ENCODE measurements at regions not wholly inside any gene's neighbourhood (a gene's known extent, or its start where the extent isn't known, plus 50 kb on each side); places are given as distances from the start of the nearest gene placed in this dataset.
"Not testable (repeated sequence)": the region's sequence is repeated elsewhere in the genome, so short reads cannot be mapped to it uniquely, and the experiment has no call there.

- no peak for DNase-seq
Measured at GRCh38 chr20:29763821-29764511, 1493.5 kb upstream of the DEFB115 start.

GRCh38 chr20:29764922-29765610 lies 1492.4 kb upstream of the DEFB115 start:
- DNase-seq = peak; percentile 25 to 78

- not testable (repeated sequence) for DNase-seq
Measured at GRCh38 chr20:29778033-29778432, 1479.4 kb upstream of the DEFB115 start.

- not testable (repeated sequence) for DNase-seq
Measured at GRCh38 chr20:29781217-29781616, 1476.2 kb upstream of the DEFB115 start.

GRCh38 chr20:29781891-29782290 lies 1475.6 kb upstream of the DEFB115 start:
- not testable (repeated sequence) for DNase-seq

GRCh38 chr20:29787456-29787855 lies 1470.0 kb upstream of the DEFB115 start:
- not testable (repeated sequence) for DNase-seq

- no peak for DNase-seq
Measured at GRCh38 chr20:29790510-29790909, 1467.0 kb upstream of the DEFB115 start.

GRCh38 chr20:29831508-29831907 lies 1426.0 kb upstream of the DEFB115 start:
- not testable (repeated sequence) for DNase-seq

GRCh38 chr20:29868014-29868413 lies 1389.5 kb upstream of the DEFB115 start:
- not testable (repeated sequence) for DNase-seq

GRCh38 chr20:29868688-29869087 lies 1388.8 kb upstream of the DEFB115 start:
- not testable (repeated sequence) for DNase-seq

- not testable (repeated sequence) for DNase-seq
Measured at GRCh38 chr20:29871816-29872215, 1385.6 kb upstream of the DEFB115 start.

GRCh38 chr20:29873946-29874345 lies 1383.5 kb upstream of the DEFB115 start:
- peak; percentile 20 to 70 for DNase-seq

GRCh38 chr20:29874476-29875202 lies 1382.8 kb upstream of the DEFB115 start:
- no peak for DNase-seq

GRCh38 chr20:29875321-29876083 lies 1382.0 kb upstream of the DEFB115 start:
- DNase-seq = not testable (repeated sequence)

GRCh38 chr20:29876084-29876910 lies 1381.2 kb upstream of the DEFB115 start:
- not testable (repeated sequence) for DNase-seq

GRCh38 chr20:29876911-29877285 lies 1380.6 kb upstream of the DEFB115 start:
- DNase-seq = no peak

- not testable (repeated sequence) for DNase-seq
Measured at GRCh38 chr20:29877411-29878280, 1379.8 kb upstream of the DEFB115 start.

GRCh38 chr20:29878281-29878741 lies 1379.2 kb upstream of the DEFB115 start:
- DNase-seq = peak; percentile 70 to 95

- no peak for DNase-seq
Measured at GRCh38 chr20:29878777-29879442, 1378.6 kb upstream of the DEFB115 start.

- DNase-seq = not testable (repeated sequence)
Measured at GRCh38 chr20:29881107-29881506, 1376.4 kb upstream of the DEFB115 start.

All from NCI-H526 (cell line).